ENCODE measurements at regions not wholly inside any gene's neighbourhood (a gene's known extent, or its start where the extent isn't known, plus 50 kb on each side); places are given as distances from the start of the nearest gene placed in this dataset.
"Not testable (repeated sequence)": the region's sequence is repeated elsewhere in the genome, so short reads cannot be mapped to it uniquely, and the experiment has no call there.

- TF ChIP-seq CTCF (IDR thresholded peaks at IDR 0.05; ENCODE audit: insufficient read depth, low read depth, low read length): no peak
- POLR2A ChIA-PET: no interaction called here
- CTCF ChIA-PET: no interaction called here
- Histone ChIP-seq H3K27me3 (ENCODE audit: control insufficient read depth, insufficient read depth, low read length) (no peaks in the 10 kb centered on the region), H3K4me3 (ENCODE audit: low read depth, low read length) (no peak overlapping the region), H3K36me3 (ENCODE audit: control insufficient read depth, insufficient read depth, low read length) (no peaks in the 10 kb centered on the region)
- DNase-seq (ENCODE audit: low read depth): no peak
Observed at GRCh38 chr4:152054731-152055130, 293.9 kb upstream of the GATB start.

- CTCF ChIA-PET: no interaction called here
- TF ChIP-seq CTCF (IDR thresholded peaks at IDR 0.05; ENCODE audit: insufficient read depth, low read depth, low read length): no peak
- DNase-seq (ENCODE audit: low read depth): no peak
- Histone ChIP-seq H3K4me3 (ENCODE audit: low read depth, low read length) (no peak overlapping the region), H3K27me3 (ENCODE audit: control insufficient read depth, insufficient read depth, low read length) (no peaks in the 10 kb centered on the region), H3K36me3 (ENCODE audit: control insufficient read depth, insufficient read depth, low read length) (no peaks in the 10 kb centered on the region)
- POLR2A ChIA-PET: no interaction called here
Observed at GRCh38 chr4:152052451-152053057, 291.7 kb upstream of the GATB start.

GRCh38 chr4:152051332-152051731, 290.5 kb upstream of the GATB start:
- H3K27me3 ChIP-seq (ENCODE audit: control insufficient read depth, insufficient read depth, low read length); DNase-seq (ENCODE audit: low read depth); H3K36me3 ChIP-seq (ENCODE audit: control insufficient read depth, insufficient read depth, low read length); H3K4me3 ChIP-seq (ENCODE audit: low read depth, low read length); POLR2A ChIA-PET: not testable (repeated sequence)
- CTCF ChIA-PET: interaction anchor here (0.6 kb wide), 1 partner anchor 191 kb away, joined by 3 read pairs; no protein-coding TSS in a partner anchor

- TF ChIP-seq CTCF (IDR thresholded peaks at IDR 0.05; ENCODE audit: insufficient read depth, low read depth, low read length): no peak
- no peaks in the 10 kb centered on the region; the same call in 1 of the 2 replicates for H3K27me3 ChIP-seq (ENCODE audit: control insufficient read depth, insufficient read depth, low read length)
- no peaks in the 10 kb centered on the region for H3K36me3 ChIP-seq (ENCODE audit: control insufficient read depth, insufficient read depth, low read length)
- no peak for DNase-seq (ENCODE audit: low read depth)
- POLR2A ChIA-PET: no interaction called here
- H3K4me3 ChIP-seq (ENCODE audit: low read depth, low read length): no peak overlapping the region
- CTCF ChIA-PET: interaction anchor here (0.8 kb wide), 1 partner anchor 14 kb away, joined by 3 read pairs; no protein-coding TSS in a partner anchor
Observed at GRCh38 chr4:152050106-152050505, 289.3 kb upstream of the GATB start.

- H3K27me3 ChIP-seq (ENCODE audit: control insufficient read depth, insufficient read depth, low read length): peaks cover 3% of the 10 kb centered on the region
- no peak for DNase-seq (ENCODE audit: low read depth)
- no peak for TF ChIP-seq CTCF (IDR thresholded peaks at IDR 0.05; ENCODE audit: insufficient read depth, low read depth, low read length)
- ChIA-PET POLR2A (no interaction called here), CTCF (interaction anchor here (0.8 to 1.1 kb wide), 4 partner anchors 9 to 24 kb away, joined by 3 to 4 read pairs (median 4); no protein-coding TSS in a partner anchor)
- H3K4me3 ChIP-seq (ENCODE audit: low read depth, low read length): no peak overlapping the region
- no peaks in the 10 kb centered on the region for H3K36me3 ChIP-seq (ENCODE audit: control insufficient read depth, insufficient read depth, low read length)
Observed at GRCh38 chr4:152047451-152047850, 286.6 kb upstream of the GATB start.

All from BJ (cell line).